MG63 (cell line): ENCODE measurements at regions not wholly inside any gene's neighbourhood (a gene's known extent, or its start where the extent isn't known, plus 50 kb on each side); places are given as distances from the start of the nearest gene placed in this dataset.

Experiments used
- DNase-seq: peaks from one replicate; pipeline ENCODE4 v3.0.0-alpha.2; 2020
- H3K27me3 ChIP-seq: fragments of 250-450 bp; sonication (Bioruptor Pico); 2 replicates; pipeline ENCODE4 v1.5.1; 2020; ENCODE audit warnings: mild to moderate bottlenecking, moderate library complexity
- H3K36me3 ChIP-seq: fragments of 250-450 bp; sonication (Bioruptor Pico); 2 replicates; pipeline ENCODE4 v1.5.1; 2020; ENCODE audit warnings: mild to moderate bottlenecking, moderate library complexity
- H3K4me3 ChIP-seq: fragments of 250-450 bp; sonication (Bioruptor Pico); 2 replicates; pipeline ENCODE4 v1.5.1; 2020; ENCODE audit warnings: mild to moderate bottlenecking, moderate library complexity
- H3K9me3 ChIP-seq: fragments of 250-450 bp; sonication (Bioruptor Pico); 2 replicates; pipeline ENCODE4 v1.5.1; 2020; ENCODE audit warnings: mild to moderate bottlenecking, moderate library complexity

DNA sequence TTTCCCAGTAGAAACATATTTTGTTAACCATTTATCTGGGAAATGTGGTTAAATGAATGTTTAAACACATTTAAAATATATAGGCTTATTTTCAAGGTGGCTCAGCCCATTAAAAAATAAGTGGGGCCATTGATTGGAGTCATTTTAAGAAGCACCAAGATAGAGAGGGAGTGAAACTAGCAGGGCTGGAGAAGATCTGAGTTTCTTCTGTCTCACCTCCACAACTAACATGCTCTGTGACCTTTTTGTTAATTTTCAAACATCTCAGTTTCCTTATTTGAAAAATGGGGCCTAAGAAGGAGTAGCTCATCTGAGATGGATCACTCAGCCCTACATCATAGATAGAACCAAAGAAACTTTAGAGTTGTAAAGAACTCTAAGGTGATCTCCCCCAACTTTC lies 254.8 kb downstream of the KCNS3 start:
- Histone ChIP-seq H3K4me3 (no peak overlapping the region), H3K9me3 (no peaks in the 10 kb centered on the region), H3K36me3 (no peaks in the 10 kb centered on the region), H3K27me3 (no peaks in the 10 kb centered on the region)
- no peak for DNase-seq

DNA sequence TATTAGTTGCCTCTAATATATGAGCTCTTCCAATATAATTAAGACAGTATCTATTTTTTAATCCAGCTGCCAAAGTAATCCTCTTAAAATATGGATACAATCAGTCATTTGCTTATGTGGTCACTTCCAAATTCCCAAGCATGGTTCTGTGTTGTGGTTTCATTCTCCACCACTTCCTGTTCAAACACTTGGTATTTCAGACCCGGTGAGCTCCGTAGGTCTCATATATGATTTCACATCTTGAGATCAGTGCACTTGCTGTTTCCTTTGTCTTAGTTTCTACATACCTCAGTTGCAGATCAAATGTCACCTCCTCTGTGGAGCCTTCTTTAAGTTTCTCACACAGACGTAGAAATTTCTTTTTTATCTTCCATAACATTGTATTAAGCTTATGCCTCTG lies 254.2 kb downstream of the KCNS3 start:
- no peaks in the 10 kb centered on the region for H3K9me3 ChIP-seq
- no peaks in the 10 kb centered on the region for H3K36me3 ChIP-seq
- no peak overlapping the region for H3K4me3 ChIP-seq
- no peaks in the 10 kb centered on the region for H3K27me3 ChIP-seq
- peak; percentile 5 for DNase-seq

DNA sequence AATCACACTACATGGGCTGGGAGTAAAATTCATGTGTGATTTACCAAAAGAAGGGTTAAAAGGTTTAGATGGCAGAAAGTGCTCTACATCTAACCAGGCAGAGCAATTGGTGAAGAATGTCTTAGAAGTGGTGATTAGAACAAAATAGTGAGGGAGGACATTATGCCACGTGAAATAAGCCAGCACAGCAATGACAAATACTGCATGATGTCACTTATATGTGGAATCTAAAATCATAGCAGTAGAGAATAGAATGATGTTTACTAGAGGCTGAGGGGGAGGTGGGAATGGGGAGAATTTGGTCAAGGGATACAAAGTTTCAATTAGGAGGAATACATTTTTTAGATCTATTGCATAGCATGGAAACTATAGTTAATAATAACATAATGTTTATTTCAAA lies 253.3 kb downstream of the KCNS3 start:
- H3K9me3 ChIP-seq: no peaks in the 10 kb centered on the region
- no peak overlapping the region for H3K4me3 ChIP-seq
- no peak for DNase-seq
- H3K36me3 ChIP-seq: no peaks in the 10 kb centered on the region
- H3K27me3 ChIP-seq: no peaks in the 10 kb centered on the region

DNA sequence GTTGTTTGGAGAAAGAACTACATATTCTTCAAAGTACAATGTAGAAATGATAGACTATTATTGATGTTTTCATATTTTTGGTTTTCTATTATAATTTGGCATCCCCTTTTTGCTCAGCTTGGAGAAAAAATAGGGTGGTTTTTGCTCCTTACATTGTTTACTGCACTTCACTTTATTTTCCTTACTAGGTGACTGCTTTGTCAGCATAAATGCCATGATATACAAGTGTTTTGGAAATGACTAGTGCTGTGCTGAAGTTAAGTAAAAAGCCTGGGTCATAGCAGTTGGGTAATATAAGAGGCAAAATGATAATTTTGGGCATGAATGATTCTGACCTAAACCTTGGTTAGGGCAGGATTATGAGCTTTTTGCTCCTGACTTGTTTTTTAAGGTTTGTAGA lies 250.9 kb downstream of the KCNS3 start:
- no peak overlapping the region for H3K4me3 ChIP-seq
- H3K36me3 ChIP-seq: no peaks in the 10 kb centered on the region
- DNase-seq: no peak
- H3K9me3 ChIP-seq: no peaks in the 10 kb centered on the region
- H3K27me3 ChIP-seq: no peaks in the 10 kb centered on the region

DNA sequence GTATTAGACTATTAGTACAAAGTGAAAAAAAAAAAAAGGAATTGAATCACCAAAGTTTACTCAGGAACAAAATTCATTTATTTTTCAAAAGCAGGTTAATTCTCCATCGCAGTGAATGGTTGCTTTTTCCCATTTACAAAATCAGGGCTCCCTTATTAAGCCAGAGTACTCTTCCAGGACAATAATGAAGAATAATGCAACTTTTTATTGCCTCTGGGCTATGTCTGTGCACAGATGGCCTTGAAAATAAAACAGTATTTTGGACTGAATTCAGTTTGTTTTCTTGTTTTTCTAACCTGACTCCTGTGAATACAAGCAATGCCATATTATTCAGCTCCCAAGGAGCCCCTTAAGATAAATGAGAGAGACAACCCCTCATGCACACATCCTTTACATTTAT lies 246.8 kb downstream of the KCNS3 start:
- no peak for DNase-seq
- Histone ChIP-seq H3K4me3 (no peak overlapping the region), H3K9me3 (no peaks in the 10 kb centered on the region), H3K27me3 (no peaks in the 10 kb centered on the region), H3K36me3 (no peaks in the 10 kb centered on the region)

DNA sequence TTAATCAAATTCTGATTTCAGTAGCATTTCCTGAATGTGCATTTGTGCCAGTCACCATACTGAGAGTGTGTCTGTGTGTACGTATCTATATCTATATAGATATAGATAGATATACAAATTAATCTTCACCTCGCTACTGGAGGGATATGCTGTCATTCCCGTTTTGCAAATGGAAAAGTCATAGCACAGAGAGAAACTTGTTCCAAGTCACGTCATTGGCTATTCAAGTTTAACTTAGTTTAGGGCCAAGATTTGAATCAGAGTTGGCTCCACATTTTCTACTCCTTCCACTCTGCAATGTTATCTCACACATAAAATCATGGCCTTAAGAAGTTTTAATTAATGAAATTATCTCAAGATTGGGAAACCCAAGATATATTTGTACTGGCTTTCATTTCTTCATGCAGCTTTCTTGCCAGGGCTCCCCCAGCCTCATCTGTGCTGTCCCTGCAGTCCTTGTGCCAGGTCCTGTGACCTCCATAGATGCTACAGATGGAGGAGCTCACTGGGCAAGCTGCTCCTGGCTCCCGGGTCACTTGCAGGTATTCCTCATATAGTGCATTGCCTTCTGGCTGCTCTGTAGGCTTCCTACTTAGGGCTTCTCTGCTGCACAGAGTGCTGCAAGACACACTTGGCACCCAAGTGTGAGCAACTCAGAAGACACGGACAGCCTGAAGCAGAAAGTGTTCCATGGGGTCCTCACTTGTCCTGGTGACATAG lies 245.8 kb downstream of the KCNS3 start:
- Histone ChIP-seq H3K9me3 (no peaks in the 10 kb centered on the region), H3K27me3 (no peaks in the 10 kb centered on the region), H3K4me3 (no peak overlapping the region), H3K36me3 (no peaks in the 10 kb centered on the region)
- no peak for DNase-seq

DNA sequence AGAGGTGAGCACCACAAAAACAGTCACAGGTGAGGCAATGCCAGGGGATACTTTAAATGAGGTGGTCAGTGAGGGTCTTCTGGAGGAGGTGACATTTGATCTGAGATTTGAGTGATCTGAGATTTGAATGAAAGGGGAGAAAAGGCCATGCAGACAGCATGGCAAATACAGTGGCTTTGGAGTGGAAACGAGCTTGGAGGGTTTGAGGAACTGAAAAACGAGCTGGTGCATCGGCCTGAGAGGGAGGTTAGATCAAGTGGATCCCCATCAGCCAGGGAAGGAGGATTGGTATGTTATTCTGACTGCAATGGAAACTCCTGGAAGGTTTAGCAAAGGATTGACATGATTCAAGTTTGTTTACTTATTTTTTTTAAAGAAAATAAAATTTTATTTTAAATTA lies 245.1 kb downstream of the KCNS3 start:
- no peak for DNase-seq
- Histone ChIP-seq H3K4me3 (no peak overlapping the region), H3K27me3 (no peaks in the 10 kb centered on the region), H3K36me3 (no peaks in the 10 kb centered on the region), H3K9me3 (no peaks in the 10 kb centered on the region)

DNA sequence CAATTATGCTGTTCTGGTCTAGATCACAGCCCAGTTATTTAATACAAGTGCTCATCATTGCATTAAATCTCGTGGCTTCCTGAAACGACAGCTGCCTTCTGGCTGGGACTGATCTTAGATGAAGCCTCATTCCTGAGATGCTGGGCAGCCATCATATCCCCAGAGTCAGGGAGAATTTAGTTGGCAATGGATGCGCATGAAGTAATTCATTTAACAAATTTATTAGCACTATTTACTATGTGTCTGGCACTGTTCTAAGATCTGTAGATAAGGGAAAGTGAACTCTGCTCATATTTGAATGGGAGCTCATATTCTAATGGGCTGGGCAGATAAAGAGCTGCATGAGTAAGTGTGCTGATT lies 244.7 kb downstream of the KCNS3 start:
- Histone ChIP-seq H3K9me3 (no peaks in the 10 kb centered on the region), H3K27me3 (no peaks in the 10 kb centered on the region), H3K36me3 (no peaks in the 10 kb centered on the region), H3K4me3 (no peak overlapping the region)
- no peak for DNase-seq

DNA sequence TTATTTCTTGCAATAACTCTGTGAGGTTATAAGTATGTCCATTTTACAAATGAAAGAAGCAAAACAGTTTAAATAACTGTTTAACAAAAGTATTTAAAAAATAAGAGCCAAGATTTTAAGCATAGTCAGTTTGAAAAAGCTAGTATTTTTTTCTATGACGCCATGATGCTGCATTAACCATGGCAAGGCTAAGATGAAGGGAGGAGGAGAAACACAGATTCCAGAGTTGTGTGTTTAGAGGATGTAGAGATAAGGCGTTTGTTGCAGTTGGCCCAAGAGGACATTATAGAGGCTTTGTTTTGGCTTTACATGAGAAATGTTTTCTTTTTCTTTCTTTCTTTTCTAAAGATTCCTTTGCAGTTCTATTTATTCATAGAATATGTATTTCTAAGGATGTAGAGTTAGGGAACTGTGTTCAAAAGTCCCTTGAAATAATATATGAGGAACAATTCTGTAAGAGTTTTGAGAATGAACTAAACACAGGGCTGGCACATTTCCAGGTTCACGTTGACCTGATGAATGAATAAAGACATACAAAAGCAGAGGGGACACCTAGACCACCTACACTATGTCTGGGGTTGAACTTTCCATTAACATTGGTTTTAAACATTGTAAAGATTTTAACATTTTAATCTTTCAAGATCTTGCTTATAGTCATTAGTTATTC lies 244.2 kb downstream of the KCNS3 start:
- H3K36me3 ChIP-seq: no peaks in the 10 kb centered on the region
- no peak overlapping the region for H3K4me3 ChIP-seq
- no peak for DNase-seq
- no peaks in the 10 kb centered on the region for H3K27me3 ChIP-seq
- no peaks in the 10 kb centered on the region for H3K9me3 ChIP-seq

DNA sequence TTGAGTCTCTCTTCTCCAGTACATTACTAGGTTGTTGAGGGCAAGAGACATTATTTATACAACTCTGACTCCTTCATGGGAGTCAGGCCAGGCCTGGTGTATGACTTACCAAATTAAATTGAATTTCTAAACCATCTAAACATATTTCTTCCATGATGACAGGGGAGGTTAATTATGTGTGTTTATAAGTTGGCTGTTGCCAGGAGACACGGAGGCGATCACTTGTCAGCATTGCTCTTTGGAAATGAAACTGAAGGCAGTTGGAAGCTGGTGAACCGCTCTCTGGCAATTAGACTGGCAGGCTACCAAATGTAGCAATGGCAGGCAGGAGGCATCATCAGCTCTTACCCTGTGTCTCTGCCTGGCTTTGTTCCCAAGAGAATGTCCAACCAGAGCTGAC lies 241.4 kb downstream of the KCNS3 start:
- no peaks in the 10 kb centered on the region for H3K9me3 ChIP-seq
- H3K4me3 ChIP-seq: no peak overlapping the region
- no peaks in the 10 kb centered on the region for H3K36me3 ChIP-seq
- DNase-seq: peak; percentile 93
- H3K27me3 ChIP-seq: no peaks in the 10 kb centered on the region

DNA sequence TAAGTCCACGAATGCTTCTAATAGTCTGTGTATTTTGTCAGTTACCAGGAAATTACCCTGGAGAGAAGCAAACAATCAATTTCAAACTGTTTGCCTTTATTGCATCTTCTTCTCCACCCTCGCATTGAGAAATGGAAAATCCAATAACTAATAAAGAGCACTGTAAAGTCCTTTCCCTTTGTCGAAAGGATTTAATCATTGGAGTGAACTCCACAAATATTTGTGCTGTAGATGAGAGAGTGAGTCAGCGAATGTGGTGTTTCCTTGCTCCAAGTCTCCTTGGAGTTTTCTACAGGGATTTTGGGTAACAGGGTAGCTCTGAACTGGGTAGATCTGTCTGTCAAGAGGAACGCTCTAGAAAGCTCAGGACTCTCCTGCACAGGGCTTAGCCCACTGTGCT lies 240.2 kb downstream of the KCNS3 start:
- no peaks in the 10 kb centered on the region; the same call in 1 of the 2 replicates for H3K9me3 ChIP-seq
- DNase-seq: peak; percentile 35
- no peaks in the 10 kb centered on the region for H3K36me3 ChIP-seq
- H3K4me3 ChIP-seq: no peak overlapping the region
- no peaks in the 10 kb centered on the region for H3K27me3 ChIP-seq

DNA sequence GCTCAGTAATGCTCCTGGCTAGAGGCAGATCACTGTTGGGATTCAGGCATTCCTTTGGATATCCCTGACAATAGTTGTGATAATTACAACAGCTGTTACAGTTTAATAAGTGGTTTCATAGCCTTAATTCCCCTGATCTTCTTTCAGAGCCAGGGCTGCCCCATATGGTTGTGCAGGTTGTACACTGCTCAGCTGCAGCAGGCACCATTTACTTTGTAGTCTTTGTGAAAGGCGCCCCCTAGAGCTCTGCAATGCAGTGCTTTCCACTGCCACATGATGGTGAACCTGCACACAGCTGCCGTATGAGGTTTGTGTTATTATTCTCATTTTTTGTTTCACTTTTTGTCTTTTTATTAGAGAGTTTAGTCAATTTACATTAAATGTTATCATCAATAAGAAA lies 239.1 kb downstream of the KCNS3 start:
- no peak overlapping the region for H3K4me3 ChIP-seq
- no peaks in the 10 kb centered on the region for H3K36me3 ChIP-seq
- DNase-seq: peak; percentile 33
- H3K27me3 ChIP-seq: no peaks in the 10 kb centered on the region
- H3K9me3 ChIP-seq: no peaks in the 10 kb centered on the region; the same call in 1 of the 2 replicates

DNA sequence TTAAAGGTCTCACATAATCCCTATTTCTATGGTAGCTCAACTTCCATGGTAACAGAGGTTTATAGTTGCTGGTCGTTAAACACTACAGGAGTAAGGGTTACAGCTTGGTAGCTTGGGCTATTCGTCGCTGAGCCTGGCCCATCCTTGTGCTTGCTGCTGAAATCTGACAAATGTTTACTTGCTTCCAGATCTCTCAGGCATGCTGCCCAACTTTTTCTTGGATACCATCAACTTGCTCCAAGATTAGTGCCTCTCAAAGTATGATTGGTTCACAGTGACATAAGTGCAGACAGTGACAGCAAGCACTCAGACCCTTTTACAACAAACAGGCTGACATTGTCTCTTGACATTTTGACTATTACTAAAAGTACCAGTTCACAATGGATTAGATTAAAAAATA lies 231.8 kb downstream of the KCNS3 start:
- Histone ChIP-seq H3K4me3 (no peak overlapping the region), H3K9me3 (no peaks in the 10 kb centered on the region; the same call in 1 of the 2 replicates), H3K27me3 (no peaks in the 10 kb centered on the region), H3K36me3 (no peaks in the 10 kb centered on the region)
- DNase-seq: no peak

DNA sequence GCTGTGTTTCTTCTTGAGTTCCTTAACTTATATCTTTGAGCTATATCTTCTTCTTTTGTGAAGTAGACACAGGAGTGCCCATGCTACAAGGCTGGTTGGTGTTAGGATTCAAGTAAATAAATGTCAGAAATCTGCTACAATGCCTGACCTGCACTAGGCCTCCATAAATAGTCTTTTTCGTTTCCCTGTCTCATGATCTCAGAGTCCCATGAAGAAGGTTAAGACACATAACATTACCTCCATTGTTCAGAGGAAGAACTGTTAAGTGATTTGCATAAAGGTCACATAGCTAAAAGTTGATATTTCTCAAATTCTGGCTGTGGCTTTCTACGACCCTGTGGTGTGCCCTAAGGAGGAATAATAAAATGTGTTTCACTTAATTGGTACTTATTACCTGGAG lies 228.4 kb downstream of the KCNS3 start:
- Histone ChIP-seq H3K27me3 (no peaks in the 10 kb centered on the region), H3K36me3 (no peaks in the 10 kb centered on the region), H3K9me3 (no peaks in the 10 kb centered on the region), H3K4me3 (no peak overlapping the region)
- no peak for DNase-seq

DNA sequence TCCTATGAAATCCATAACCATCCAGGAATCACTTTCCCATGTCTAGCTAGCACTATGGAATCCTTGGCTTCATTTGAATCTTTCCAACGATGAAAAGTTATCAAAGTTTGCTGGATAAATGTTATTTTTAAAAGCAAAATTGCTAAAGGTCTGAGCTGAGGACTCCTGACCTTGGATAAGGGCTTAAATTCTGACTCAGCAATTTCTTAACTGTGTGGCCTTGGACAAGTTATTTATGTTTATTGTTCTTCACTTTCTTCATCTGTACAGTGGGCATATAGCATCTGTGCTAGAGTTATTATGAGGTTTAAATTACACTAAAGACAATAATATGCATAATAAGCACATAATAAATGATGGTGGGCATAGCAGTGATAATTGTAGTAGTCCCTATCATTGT lies 227.5 kb downstream of the KCNS3 start:
- no peaks in the 10 kb centered on the region for H3K9me3 ChIP-seq
- DNase-seq: no peak

DNA sequence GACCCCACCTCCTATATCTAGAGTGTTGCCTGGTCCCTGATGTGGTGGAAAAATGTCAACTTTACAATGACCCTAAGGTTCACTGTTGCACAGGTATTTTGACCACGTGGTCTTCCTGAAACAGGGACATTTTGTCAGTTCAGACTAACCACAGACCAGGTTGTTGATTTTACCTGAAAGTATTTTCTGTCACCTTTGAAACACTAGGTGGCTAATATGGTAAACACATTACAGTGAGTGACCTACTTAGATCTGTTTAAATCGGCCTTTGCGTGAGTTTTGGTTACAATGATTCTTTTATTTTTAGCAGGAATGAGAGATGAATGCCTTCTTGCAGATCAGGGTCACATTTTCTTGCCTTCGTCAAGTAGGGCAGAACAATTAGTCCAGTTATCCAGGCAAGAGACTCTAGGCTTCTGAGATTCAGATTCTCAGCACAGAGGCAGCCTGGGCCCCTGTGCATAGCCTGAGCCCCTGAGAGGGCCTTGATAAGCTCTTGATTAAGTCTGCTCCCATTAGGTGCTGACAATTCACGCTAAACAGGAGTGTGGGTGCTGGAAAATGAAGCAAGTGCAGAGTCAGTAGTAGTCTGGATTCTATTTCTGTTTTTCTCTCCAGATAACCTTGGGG lies 226.2 kb downstream of the KCNS3 start:
- H3K36me3 ChIP-seq: no peaks in the 10 kb centered on the region
- DNase-seq: no peak
- no peaks in the 10 kb centered on the region for H3K9me3 ChIP-seq
- H3K4me3 ChIP-seq: no peak overlapping the region
- H3K27me3 ChIP-seq: no peaks in the 10 kb centered on the region

More for the DNA sequence above, 227.5 kb downstream of the KCNS3 start:
- H3K36me3 ChIP-seq: no peaks in the 10 kb centered on the region
- H3K4me3 ChIP-seq: no peak overlapping the region
- H3K27me3 ChIP-seq: no peaks in the 10 kb centered on the region

DNA sequence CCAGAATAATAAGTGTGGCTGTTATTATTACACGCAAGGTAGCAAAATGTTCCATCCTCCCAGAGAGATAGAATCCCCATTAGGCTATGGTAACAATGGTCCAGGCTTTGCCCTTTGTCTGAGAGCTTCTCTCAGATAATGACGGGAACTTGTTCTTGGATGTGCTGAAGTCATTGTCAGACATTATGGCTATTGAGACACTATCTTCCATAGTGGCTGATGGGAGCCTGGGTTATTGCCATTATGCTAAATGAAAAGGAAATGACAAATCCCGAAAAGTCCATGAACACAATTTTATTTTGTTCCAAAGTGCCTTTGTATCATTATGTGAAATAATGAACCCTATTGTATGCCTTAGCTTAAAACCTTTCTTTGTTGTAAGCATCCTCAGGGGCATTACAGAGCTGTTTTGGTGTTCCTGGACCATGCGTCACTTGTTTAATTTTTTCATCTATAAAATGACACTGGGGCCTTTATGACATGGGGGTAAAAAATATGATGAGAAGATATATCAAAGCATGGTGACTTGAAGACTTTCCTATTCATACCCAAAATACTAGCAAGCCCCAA lies 218.5 kb downstream of the KCNS3 start:
- H3K4me3 ChIP-seq: no peak overlapping the region
- no peak for DNase-seq
- no peaks in the 10 kb centered on the region for H3K27me3 ChIP-seq
- no peaks in the 10 kb centered on the region for H3K9me3 ChIP-seq
- no peaks in the 10 kb centered on the region for H3K36me3 ChIP-seq

DNA sequence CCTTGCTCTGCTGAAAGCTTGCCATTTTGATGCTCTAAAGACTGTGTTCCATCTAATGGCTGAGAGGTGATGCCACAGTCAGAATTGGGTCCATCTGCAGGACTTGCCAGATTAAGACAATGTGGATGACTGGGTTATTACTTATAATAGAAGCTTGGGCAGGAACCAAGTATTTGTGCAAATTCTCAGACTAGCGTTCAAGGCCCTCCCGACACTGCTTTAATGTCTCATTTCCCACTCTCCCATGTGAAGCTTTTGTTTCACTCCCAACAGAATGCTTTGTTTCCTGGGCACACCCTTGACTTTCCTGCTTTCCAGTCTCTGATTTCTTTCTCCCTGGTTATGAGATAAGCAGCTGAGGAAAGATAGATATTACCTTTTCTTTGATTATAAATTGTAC lies 215.8 kb downstream of the KCNS3 start:
- no peaks in the 10 kb centered on the region for H3K36me3 ChIP-seq
- no peak overlapping the region for H3K4me3 ChIP-seq
- no peak for DNase-seq
- H3K9me3 ChIP-seq: no peaks in the 10 kb centered on the region
- no peaks in the 10 kb centered on the region for H3K27me3 ChIP-seq
